Neuron (in vitro differentiated cells): ENCODE measurements at regions not wholly inside any gene's neighbourhood (a gene's known extent, or its start where the extent isn't known, plus 50 kb on each side); places are given as distances from the start of the nearest gene placed in this dataset.

Experiments
- H2AFZ ChIP-seq: one replicate; pipeline ENCODE4 v1.6.1; 2013; ENCODE audit warnings: low read depth, mild to moderate bottlenecking, inconsistent platforms, low read length, moderate library complexity
- H3K27me3 ChIP-seq: one replicate; pipeline ENCODE4 v1.6.1; 2013; ENCODE audit warnings: low read length; ENCODE audit not compliant: insufficient read depth
- H3K36me3 ChIP-seq: one replicate; pipeline ENCODE4 v1.6.1; 2013; ENCODE audit warnings: low read length; ENCODE audit not compliant: insufficient read depth
- H3K4me1 ChIP-seq: one replicate; pipeline ENCODE4 v1.6.1; 2013; ENCODE audit warnings: low read length; ENCODE audit not compliant: insufficient read depth
- H3K4me3 ChIP-seq: 2 replicates; pipeline ENCODE4 v1.5.1; 2013; ENCODE audit warnings: mild to moderate bottlenecking, low read length, moderate library complexity
- H3K9me3 ChIP-seq: one replicate; pipeline ENCODE4 v1.6.1; 2013; ENCODE audit warnings: low read length

- Histone ChIP-seq H3K4me1 (no peaks in the 10 kb centered on the region), H3K9me3 (no peaks in the 10 kb centered on the region), H3K4me3 (no peak overlapping the region), H2AFZ (no peak overlapping the region), H3K27me3 (no peaks in the 10 kb centered on the region), H3K36me3 (no peaks in the 10 kb centered on the region)
Measured at GRCh38 chr15:87099916-87100315, 1020.2 kb downstream of the AGBL1 start.

DNA sequence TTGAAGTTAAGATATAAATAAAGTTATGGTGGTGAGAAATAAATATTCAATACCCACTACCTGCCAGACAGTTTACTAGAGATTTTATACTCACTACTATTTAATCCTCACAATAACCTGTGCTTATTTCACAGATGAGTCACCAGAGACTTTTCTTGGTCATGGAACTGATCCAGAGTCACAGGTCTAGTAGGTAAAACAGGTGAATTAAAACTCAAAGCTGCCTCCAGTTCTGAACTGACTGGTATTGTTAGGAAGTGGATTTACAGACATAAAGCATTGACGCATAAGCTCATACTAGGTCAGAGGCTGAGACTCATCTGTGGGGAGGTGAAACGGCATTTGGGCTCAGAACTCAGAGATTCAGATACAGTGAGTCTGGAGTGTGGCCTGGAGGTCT, 1009.9 kb downstream of the AGBL1 start:
- Histone ChIP-seq H3K4me1 (no peaks in the 10 kb centered on the region), H3K4me3 (no peak overlapping the region), H3K27me3 (no peaks in the 10 kb centered on the region), H3K9me3 (no peaks in the 10 kb centered on the region), H2AFZ (no peak overlapping the region), H3K36me3 (no peaks in the 10 kb centered on the region)

- H3K36me3 ChIP-seq = no peaks in the 10 kb centered on the region
- H3K4me1 ChIP-seq = no peaks in the 10 kb centered on the region
- no peak overlapping the region for H3K4me3 ChIP-seq
- no peak overlapping the region for H2AFZ ChIP-seq
- H3K9me3 ChIP-seq = no peaks in the 10 kb centered on the region
- H3K27me3 ChIP-seq = no peaks in the 10 kb centered on the region
Measured at GRCh38 chr15:87083201-87083600, 1003.5 kb downstream of the AGBL1 start.

- no peak overlapping the region for H2AFZ ChIP-seq
- no peaks in the 10 kb centered on the region for H3K36me3 ChIP-seq
- no peaks in the 10 kb centered on the region for H3K27me3 ChIP-seq
- H3K4me3 ChIP-seq = no peak overlapping the region
- no peaks in the 10 kb centered on the region for H3K9me3 ChIP-seq
- no peaks in the 10 kb centered on the region for H3K4me1 ChIP-seq
Measured at GRCh38 chr15:87082581-87082980, 1002.9 kb downstream of the AGBL1 start.

GRCh38 chr15:87080547-87080946, 1000.9 kb downstream of the AGBL1 start:
- Histone ChIP-seq H3K27me3 (no peaks in the 10 kb centered on the region), H3K4me1 (no peaks in the 10 kb centered on the region), H2AFZ (no peak overlapping the region)

More at GRCh38 chr15:87080547-87080946, 1000.9 kb downstream of the AGBL1 start:
- H3K36me3 ChIP-seq = no peaks in the 10 kb centered on the region
- no peaks in the 10 kb centered on the region for H3K9me3 ChIP-seq
- no peak overlapping the region for H3K4me3 ChIP-seq
